Trophoblast cell (in vitro differentiated cells and primary cell): ENCODE measurements at regions not wholly inside any gene's neighbourhood (a gene's known extent, or its start where the extent isn't known, plus 50 kb on each side); places are given as distances from the start of the nearest gene placed in this dataset.

ENCODE experiments used
- DNase-seq, 2 donors: peaks; one replicate each; pipeline ENCODE4 v3.0.0-alpha.2; 2016
- H2AFZ ChIP-seq: 2 replicates; pipeline ENCODE4 v1.6.1; 2013; ENCODE audit warnings: low read length, moderate library complexity, mild to moderate bottlenecking; ENCODE audit not compliant: insufficient read depth, poor library complexity
- H2AK5ac ChIP-seq: 2 replicates; pipeline ENCODE4 v1.6.1; 2013; ENCODE audit warnings: mild to moderate bottlenecking, low read length
- H2BK120ac ChIP-seq: 2 replicates; pipeline ENCODE4 v1.6.1; 2013; ENCODE audit warnings: low read length, mild to moderate bottlenecking, moderate library complexity; ENCODE audit not compliant: insufficient read depth, poor library complexity
- H2BK12ac ChIP-seq: 2 replicates; pipeline ENCODE4 v1.6.1; 2013; ENCODE audit warnings: mild to moderate bottlenecking, low read length, moderate library complexity
- H2BK5ac ChIP-seq: 2 replicates; pipeline ENCODE4 v1.6.1; 2013; ENCODE audit warnings: low read length, low read depth, moderate library complexity, mild to moderate bottlenecking; ENCODE audit not compliant: poor library complexity
- H3K14ac ChIP-seq: 2 replicates; pipeline ENCODE4 v1.6.1; 2013; ENCODE audit warnings: mild to moderate bottlenecking, low read length
- H3K18ac ChIP-seq: 2 replicates; pipeline ENCODE4 v1.6.1; 2013; ENCODE audit warnings: mild to moderate bottlenecking, low read length
- H3K23ac ChIP-seq: 2 replicates; pipeline ENCODE4 v1.6.1; 2013; ENCODE audit warnings: low read length
- H3K27ac ChIP-seq: 2 replicates; pipeline ENCODE4 v1.5.1; 2013; ENCODE audit warnings: low read depth, mild to moderate bottlenecking, inconsistent platforms, low read length, moderate library complexity
- H3K27me3 ChIP-seq: 2 replicates; pipeline ENCODE4 v1.6.1; 2013; ENCODE audit warnings: inconsistent platforms, mild to moderate bottlenecking, low read length, moderate library complexity; ENCODE audit not compliant: insufficient read depth
- H3K36me3 ChIP-seq, 2 experiments: 1 replicate in 1 of 2; 2 replicates in 1 of 2; pipeline ENCODE4 v1.6.1; 2013; ENCODE audit warnings: low read length in 2 of 2, mild to moderate bottlenecking in 2 of 2, moderate library complexity in 1 of 2; ENCODE audit not compliant: insufficient read depth in 2 of 2, control insufficient read depth in 1 of 2
- H3K4ac ChIP-seq: 2 replicates; pipeline ENCODE4 v1.6.1; 2013; ENCODE audit warnings: low read depth, mild to moderate bottlenecking, low read length, moderate library complexity
- H3K4me1 ChIP-seq, 2 experiments: 1 replicate in 1 of 2; 2 replicates in 1 of 2; pipeline ENCODE4 v1.6.1; 2013; ENCODE audit warnings: low read length in 2 of 2, mild to moderate bottlenecking in 2 of 2, moderate library complexity in 1 of 2; ENCODE audit not compliant: insufficient read depth in 2 of 2, control insufficient read depth in 1 of 2
- H3K4me2 ChIP-seq: 2 replicates; pipeline ENCODE4 v1.6.1; 2013; ENCODE audit warnings: inconsistent platforms, mild to moderate bottlenecking, low read length, moderate library complexity
- H3K4me3 ChIP-seq: 2 replicates; pipeline ENCODE4 v1.5.1; 2013; ENCODE audit warnings: mild to moderate bottlenecking, low read depth, low read length, inconsistent platforms
- H3K79me1 ChIP-seq: one replicate; pipeline ENCODE4 v1.6.1; 2013; ENCODE audit warnings: low read length
- H3K79me2 ChIP-seq: 2 replicates; pipeline ENCODE4 v1.6.1; 2013; ENCODE audit warnings: low read length, mild to moderate bottlenecking; ENCODE audit not compliant: control insufficient read depth, insufficient read depth, poor library complexity
- H3K9ac ChIP-seq: 2 replicates; pipeline ENCODE4 v1.6.1; 2013; ENCODE audit warnings: mild to moderate bottlenecking, low read length
- H3K9me3 ChIP-seq: 2 replicates; pipeline ENCODE4 v1.6.1; 2013; ENCODE audit warnings: low read depth, mild to moderate bottlenecking, control low read depth, inconsistent platforms, low read length; ENCODE audit not compliant: insufficient read depth
- H4K12ac ChIP-seq: 2 replicates; pipeline ENCODE4 v1.6.1; 2013; ENCODE audit warnings: low read depth, mild to moderate bottlenecking, low read length, moderate library complexity
- H4K8ac ChIP-seq: 2 replicates; pipeline ENCODE4 v1.6.1; 2013; ENCODE audit warnings: low read depth, mild to moderate bottlenecking, low read length, moderate library complexity
- H4K91ac ChIP-seq: one replicate; pipeline ENCODE4 v1.6.1; 2013; ENCODE audit warnings: low read depth, mild to moderate bottlenecking, low read length, moderate library complexity
- WGBS: extraction: QIAGEN DNeasy Blood & Tissue Kit; methylation state at CpG from one replicate; pipeline ENCODE4 v1.1.7; 2013; ENCODE audit warnings: missing lambda C conversion rate; ENCODE audit not compliant: insufficient read length, insufficient coverage; ENCODE audit errors: extremely low coverage; 5-methylcytosine and 5-hydroxymethylcytosine counted together

DNA sequence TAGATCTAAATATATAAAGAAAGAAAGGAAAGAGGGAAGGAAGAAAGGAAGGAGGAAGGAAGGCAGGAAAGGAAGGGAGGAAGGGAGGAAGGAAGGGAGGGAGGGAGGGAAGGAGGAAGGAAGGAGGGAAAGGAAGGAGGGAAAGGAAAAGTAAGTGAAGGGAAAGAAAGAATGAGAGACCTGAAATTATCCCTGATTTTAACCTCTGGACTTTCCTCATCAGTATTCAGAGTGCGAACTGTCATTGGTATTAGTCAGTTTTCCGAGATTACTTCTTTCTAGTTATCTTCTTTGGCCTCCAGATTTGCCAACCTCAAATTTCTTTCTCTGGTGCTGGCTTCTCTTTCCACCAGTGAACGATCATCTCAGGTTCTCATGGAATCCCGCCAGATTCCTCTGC lies 215.5 kb upstream of the FN1 start:
- no peak overlapping the region for H4K12ac ChIP-seq
- H3K4me1 ChIP-seq: peaks cover 0 to 3% of the 10 kb centered on the region in 2 experiments
- H3K27ac ChIP-seq: no peak overlapping the region
- H3K4me3 ChIP-seq: no peak overlapping the region
- no peaks in the 10 kb centered on the region for H3K79me2 ChIP-seq
- peaks cover 2% of the 10 kb centered on the region for H3K79me1 ChIP-seq
- no peak overlapping the region for H3K4ac ChIP-seq
- H3K18ac ChIP-seq: no peak overlapping the region
- no CpG with 5 or more reads among the region's 4 CpGs for WGBS
- H2BK120ac ChIP-seq: no peak overlapping the region
- no peak overlapping the region for H3K14ac ChIP-seq
- H3K23ac ChIP-seq: no peak overlapping the region
- no peak overlapping the region for H2AK5ac ChIP-seq
- DNase-seq: peak in 1 of 2 donors; percentile 21
- H3K4me2 ChIP-seq: no peak overlapping the region
- H2AFZ ChIP-seq: no peak overlapping the region
- no peak overlapping the region for H2BK5ac ChIP-seq
- H3K9me3 ChIP-seq: no peaks in the 10 kb centered on the region
- no peak overlapping the region for H4K91ac ChIP-seq
- no peak overlapping the region for H4K8ac ChIP-seq
- H3K27me3 ChIP-seq: no peaks in the 10 kb centered on the region
- H3K36me3 ChIP-seq: no peaks in the 10 kb centered on the region
- no peak overlapping the region for H2BK12ac ChIP-seq
- H3K9ac ChIP-seq: no peak overlapping the region

DNA sequence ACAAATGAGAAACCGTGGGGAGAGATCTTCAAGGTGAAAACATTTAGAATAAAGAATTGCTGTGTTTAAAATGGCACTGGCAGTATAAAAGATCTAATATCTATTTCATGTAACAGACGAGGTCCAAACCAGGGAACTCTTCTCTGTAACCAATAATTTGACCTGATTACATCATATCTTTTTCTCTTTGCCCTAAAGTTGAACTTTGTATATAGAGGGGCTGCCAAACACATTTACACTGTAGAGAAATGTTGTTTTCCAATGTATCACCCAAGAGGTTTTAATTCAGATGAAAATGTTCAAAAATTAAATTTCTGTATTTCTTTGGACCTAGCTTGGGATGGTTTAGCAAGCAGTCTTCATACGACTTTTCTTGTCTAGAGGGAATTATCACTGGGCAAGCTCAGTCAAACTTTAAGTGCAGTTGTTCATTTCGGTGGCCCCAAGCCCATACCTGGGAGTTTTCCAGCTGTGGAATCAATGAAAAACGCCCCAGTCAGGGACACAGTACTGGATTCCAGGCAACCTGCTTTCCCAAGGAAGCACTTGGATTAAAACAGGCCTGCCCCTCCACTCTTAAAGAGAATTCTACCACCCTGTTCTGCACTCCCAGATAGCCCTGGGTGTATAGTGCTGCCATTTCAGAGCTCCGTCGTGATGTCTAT lies 208.5 kb upstream of the FN1 start:
- Histone ChIP-seq H3K23ac (no peak overlapping the region), H2BK5ac (no peak overlapping the region), H3K4ac (no peak overlapping the region), H3K4me1 (no peaks in the 10 kb centered on the region), H3K79me2 (no peaks in the 10 kb centered on the region), H3K27ac (no peak overlapping the region), H4K8ac (no peak overlapping the region), H2AFZ (no peak overlapping the region), H3K9me3 (no peaks in the 10 kb centered on the region), H3K4me3 (no peak overlapping the region), H4K91ac (no peak overlapping the region), H2AK5ac (no peak overlapping the region), H3K27me3 (no peaks in the 10 kb centered on the region), H2BK120ac (no peak overlapping the region), H3K79me1 (no peaks in the 10 kb centered on the region), H2BK12ac (peak overlapping the region; percentile 9), H4K12ac (no peak overlapping the region), H3K36me3 (no peaks in the 10 kb centered on the region), H3K4me2 (no peak overlapping the region), H3K9ac (no peak overlapping the region), H3K14ac (no peak overlapping the region), H3K18ac (no peak overlapping the region)
- no peak for DNase-seq
- no CpG with 5 or more reads among the region's 7 CpGs for WGBS

DNA sequence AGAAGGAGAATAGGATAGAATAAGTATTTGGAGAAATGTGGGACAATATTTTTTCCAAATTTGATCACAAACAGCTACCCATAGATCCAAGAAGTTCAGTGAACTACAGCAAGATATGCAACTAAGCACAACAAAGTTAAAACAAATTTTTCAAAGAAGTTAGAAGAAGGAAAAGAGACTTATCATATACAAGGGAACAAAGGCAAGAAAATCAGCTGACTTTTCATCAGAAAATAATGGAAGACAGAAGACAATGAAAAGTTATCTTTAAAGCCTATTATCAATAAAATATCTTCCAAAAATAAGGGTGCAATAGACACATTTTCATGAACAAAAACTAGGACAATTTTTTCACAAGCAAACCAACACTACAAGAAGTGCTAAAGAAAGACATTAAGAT lies 202.8 kb upstream of the FN1 start:
- Histone ChIP-seq H3K4ac (no peak overlapping the region), H3K79me1 (peaks cover 2% of the 10 kb centered on the region), H3K27ac (no peak overlapping the region), H4K91ac (no peak overlapping the region), H2BK5ac (no peak overlapping the region), H3K9me3 (no peaks in the 10 kb centered on the region), H2BK120ac (no peak overlapping the region), H3K23ac (no peak overlapping the region), H3K4me1 (no peaks in the 10 kb centered on the region), H4K12ac (no peak overlapping the region), H3K18ac (no peak overlapping the region), H3K79me2 (no peaks in the 10 kb centered on the region), H4K8ac (no peak overlapping the region), H2AFZ (no peak overlapping the region), H3K9ac (no peak overlapping the region), H3K14ac (no peak overlapping the region), H3K4me3 (no peak overlapping the region), H3K36me3 (peaks cover 0 to 2% of the 10 kb centered on the region in 2 experiments), H3K27me3 (no peaks in the 10 kb centered on the region), H2AK5ac (no peak overlapping the region), H3K4me2 (no peak overlapping the region), H2BK12ac (no peak overlapping the region)
- no peak for DNase-seq

DNA sequence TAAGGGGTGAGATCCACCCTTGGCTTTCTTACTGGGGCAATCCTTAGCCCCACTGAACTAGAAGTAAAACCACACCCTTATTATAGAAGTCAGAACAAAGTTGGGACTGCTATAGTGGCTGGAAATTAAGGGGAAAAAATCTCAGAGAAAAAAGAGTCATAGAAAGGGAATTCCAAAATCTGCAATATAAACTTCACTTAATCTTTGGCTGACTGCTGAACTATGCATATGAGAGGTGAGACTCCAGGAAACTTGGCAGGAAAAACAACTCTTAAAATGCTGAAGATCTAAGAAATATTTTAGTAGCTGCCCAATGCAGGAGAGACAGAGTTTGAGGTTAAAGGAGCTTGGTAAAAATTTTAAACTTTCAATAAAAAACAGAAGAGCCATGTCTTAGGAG lies 201.8 kb upstream of the FN1 start:
- Histone ChIP-seq H3K36me3 (peaks cover 0 to 2% of the 10 kb centered on the region in 2 experiments), H2BK5ac (no peak overlapping the region), H2BK12ac (no peak overlapping the region), H2BK120ac (no peak overlapping the region), H3K4me3 (no peak overlapping the region), H3K79me1 (peaks cover 2% of the 10 kb centered on the region), H3K27me3 (no peaks in the 10 kb centered on the region), H3K4me2 (no peak overlapping the region), H3K18ac (no peak overlapping the region), H3K23ac (no peak overlapping the region), H4K91ac (no peak overlapping the region), H3K9ac (no peak overlapping the region), H3K4me1 (no peaks in the 10 kb centered on the region), H3K79me2 (no peaks in the 10 kb centered on the region), H3K14ac (no peak overlapping the region), H4K12ac (no peak overlapping the region), H3K4ac (no peak overlapping the region), H2AK5ac (no peak overlapping the region), H4K8ac (no peak overlapping the region), H2AFZ (no peak overlapping the region), H3K9me3 (no peaks in the 10 kb centered on the region), H3K27ac (no peak overlapping the region)
- DNase-seq: no peak
